Left kidney (tissue), 1 donor: ENCODE measurements at regions not wholly inside any gene's neighbourhood (a gene's known extent, or its start where the extent isn't known, plus 50 kb on each side); places are given as distances from the start of the nearest gene placed in this dataset.

ENCODE experiments used
- DNase-seq: peaks from one replicate; pipeline ENCODE4 v3.0.0-alpha.2; 2013

- DNase-seq: no peak
Measured at GRCh38 chr18:21162786-21163185, 51.2 kb upstream of the ROCK1 start.

DNA sequence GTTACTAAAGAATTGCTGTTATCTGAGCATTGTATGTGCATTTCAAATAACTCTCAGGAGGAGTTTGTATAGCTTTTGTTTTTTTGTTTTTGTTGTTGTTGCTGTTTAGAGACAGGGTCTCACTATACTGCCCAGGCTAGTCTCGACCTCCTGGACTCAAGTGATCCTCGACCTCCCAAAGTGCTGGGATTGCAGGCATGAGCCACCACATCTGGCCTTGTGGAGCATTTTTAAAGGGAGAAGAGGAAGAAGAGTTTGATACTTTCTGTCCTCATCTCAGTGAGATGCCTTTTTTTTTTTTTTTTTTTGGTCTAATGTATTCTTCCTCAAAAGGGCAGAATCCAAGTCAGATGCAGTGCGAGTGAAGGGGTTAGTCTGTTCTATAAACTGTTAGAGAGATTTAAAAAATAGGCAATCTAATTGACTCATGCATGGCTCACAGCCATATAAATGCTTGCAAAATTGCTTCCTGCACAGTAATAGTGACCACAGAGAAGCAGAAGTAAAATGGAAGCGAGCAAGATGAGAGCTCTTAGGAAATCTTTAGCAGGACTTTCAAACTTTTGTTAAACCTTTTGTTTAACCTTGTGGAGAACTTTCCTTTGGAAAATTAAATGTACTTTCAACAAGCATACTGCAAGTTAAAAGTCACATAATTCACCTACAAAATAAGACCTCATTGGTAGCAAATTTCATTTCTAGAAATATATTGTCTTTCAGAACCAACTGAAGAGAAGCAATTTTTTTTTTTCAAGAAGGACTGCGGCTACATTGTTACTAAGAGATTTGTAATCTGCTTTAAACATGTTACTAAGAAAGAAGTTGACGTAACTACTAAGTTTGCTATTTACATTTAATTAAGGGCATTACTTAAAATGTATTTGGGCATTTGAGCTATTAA, 52.3 kb upstream of the ROCK1 start:
- DNase-seq: no peak

GRCh38 chr18:21164548-21165095, 53.0 kb upstream of the ROCK1 start:
- no peak for DNase-seq

- DNase-seq: peak; percentile 60
Measured at GRCh38 chr18:21167641-21168377, 56.2 kb upstream of the ROCK1 start.

DNA sequence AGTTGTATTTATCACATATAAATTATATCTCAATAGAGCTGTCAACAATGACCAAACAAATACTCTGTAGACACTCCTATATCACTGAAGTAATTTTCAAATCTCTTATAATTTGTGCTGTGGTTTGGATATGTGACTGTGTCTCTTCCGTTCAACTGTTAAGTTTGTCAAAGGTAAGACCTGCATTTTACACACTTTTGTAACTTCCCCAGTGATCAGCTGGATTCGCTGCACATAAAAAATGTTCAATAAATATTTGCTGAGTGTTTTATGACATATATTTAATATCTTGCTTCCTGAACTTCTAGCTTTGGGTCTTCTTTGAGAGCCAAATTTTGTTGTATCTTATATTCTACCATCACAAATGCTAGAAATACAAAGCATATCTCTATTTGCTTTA, 57.3 kb upstream of the ROCK1 start:
- no peak for DNase-seq

- no peak for DNase-seq
Measured at GRCh38 chr18:21177822-21178221, 64.2 kb upstream of the GREB1L start.

DNA sequence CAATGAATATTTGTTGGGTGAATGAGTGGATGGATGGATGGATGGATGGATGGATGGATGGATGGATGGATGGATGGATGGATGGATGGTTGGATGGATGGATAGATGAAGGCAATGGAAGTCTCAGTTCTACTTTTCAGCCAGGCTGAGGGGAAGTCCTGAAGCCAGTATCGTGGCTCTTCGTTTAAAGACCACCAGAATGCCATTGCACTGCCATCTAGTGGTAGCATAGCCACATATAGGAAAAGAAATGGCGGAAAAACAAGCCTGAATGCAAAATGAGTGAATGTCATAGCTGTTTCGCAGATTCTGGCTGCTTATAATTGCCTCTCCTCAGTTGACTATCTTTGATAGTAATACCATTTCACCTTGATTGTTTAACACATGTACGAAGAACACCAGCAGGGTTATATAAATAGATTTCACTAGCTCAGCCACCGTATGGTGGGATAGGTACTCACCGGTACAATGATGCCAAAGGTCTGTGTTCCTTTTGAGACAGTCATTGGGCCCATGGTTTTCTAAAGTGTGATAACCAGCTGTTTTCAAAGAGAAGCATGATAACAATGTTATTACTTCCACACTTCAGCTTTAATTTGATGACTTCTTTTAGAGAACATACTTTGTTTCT, 62.3 kb upstream of the GREB1L start:
- DNase-seq: peak; percentile 68

- no peak for DNase-seq
Measured at GRCh38 chr18:21180588-21180987, 61.4 kb upstream of the GREB1L start.

DNA sequence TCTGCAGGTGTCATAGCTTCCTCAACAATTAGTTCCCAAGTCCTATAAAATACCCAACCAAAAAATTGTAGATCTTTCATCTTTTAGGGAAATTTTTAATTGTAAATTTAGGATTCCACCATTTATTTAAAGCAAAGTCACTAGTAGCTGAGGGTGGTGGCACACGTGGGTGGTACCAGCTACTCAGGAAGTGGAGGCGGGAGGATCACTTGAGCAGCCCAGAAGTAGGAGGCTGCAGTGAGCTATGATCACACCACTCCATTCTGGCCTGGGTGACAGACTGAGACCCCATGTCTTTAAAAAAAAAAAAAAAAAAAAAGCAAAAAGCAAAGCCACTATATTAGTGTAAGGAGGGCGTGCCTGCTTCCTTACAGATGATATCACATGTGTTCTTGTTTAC, 60.3 kb upstream of the GREB1L start:
- no peak for DNase-seq

DNA sequence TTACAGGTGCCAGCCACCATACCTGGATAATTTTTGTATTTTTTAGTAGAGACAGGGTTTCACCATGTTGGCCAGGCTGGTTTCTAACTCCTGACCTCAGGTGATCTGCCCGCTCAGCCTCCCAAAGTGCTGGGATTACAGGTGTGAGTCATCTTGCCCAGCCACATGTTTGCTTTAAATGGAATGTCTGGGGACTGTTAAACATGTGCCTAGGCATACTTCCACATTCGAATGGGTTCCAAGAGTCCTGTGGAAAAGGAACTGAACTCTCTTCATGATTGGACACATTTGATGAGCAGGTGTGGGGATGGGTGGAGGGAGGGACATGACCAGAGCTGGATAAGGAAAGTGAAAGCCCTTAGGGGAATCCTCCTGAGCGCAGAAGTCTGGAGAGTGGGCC, 58.4 kb upstream of the GREB1L start:
- DNase-seq: no peak

GRCh38 chr18:21184396-21184996, 57.5 kb upstream of the GREB1L start:
- no peak for DNase-seq

DNA sequence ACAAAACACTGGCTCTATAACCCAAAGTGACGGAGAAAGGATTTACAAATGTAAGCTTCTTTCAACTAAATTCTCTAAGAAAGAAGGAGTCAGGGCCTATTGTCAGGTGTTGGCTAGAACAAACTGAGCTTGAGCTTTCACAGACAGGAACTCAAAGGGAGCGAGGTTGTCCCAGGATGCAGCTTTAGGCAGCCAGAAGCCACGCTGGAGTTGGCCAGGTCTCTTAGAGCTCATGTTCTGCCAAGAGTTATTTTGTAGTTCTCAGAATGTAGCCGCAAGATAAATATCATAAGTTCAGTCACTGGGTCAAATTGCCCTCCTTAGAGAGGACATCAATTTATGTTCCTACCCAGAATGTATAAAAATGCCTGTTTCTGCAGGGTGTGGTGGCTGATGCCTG, 54.1 kb upstream of the GREB1L start:
- no peak for DNase-seq

DNA sequence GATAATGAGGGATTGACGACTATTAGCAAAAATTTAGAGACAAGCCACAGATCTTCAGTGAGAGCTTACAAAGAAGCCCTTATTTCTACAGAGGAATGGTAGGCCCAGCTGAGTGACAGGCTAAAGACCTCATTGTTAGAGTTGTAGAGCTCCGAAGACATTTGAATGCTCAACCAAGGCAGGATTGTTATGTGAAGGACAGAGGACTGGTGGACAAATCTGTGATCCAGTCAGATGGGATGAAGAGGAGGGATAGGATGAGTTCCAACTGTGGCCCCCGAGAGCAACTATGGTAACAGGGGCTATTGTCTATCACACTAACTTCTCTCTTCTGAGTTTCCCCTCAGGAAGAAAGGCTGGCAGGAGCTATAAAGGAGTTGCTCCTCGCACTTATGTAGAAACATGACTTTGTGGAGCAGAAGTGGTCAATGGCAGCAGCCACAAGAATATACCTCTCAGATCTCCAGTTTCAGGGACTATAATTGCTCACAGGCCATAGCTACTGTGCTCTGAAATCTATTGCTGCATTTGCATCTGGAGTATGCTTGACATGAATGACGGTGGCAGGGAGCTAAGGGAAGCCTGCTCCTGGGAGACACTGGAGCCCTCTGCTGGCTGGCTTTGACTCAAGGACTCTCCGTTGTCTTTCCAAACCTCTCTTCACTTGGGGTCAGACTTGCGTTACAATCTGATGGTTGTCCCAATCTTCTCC, 50.3 kb upstream of the GREB1L start:
- DNase-seq: peak; percentile 27
